K562 (cell line): ENCODE measurements at regions not wholly inside any gene's neighbourhood (a gene's known extent, or its start where the extent isn't known, plus 50 kb on each side); places are given as distances from the start of the nearest gene placed in this dataset.

Source experiments
- ATAC-seq: fragments of 200-7000 bp; cut with Tn5 transposase; 3 replicates; pipeline ENCODE4 v1.9.1; 2020; ENCODE audit warnings: moderate library complexity
- BruUV-seq: library from RNA; stranded (reverse); fragments of 400-500 nt; replicated peaks from 2 replicates; lab custom pipeline; 2021; lab: Mats Ljungman, UMichigan
- CTCF ChIA-PET: fragments of 300-600 bp; formaldehyde crosslinking; extraction: SDS; loops from one replicate; lab custom pipeline; 2021; ENCODE audit warnings: low intra/inter-chr PET ratio; lab: Yijun Ruan, JAX
- POLR2A ChIA-PET: fragments of 300-600, 350-650 bp; sonication (Branson Sonifier 250); formaldehyde crosslinking; extraction: SDS; loops from one replicate; lab custom pipeline; 2021; ENCODE audit warnings: antibody characterized with exemption, inconsistent platforms; lab: Yijun Ruan, JAX
- DNase-seq, 4 experiments: peaks; one replicate each; pipeline versions ENCODE4 v3.0.0 to v3.0.0-alpha.2; 2011 to 2018; ENCODE audit warnings: low spot score in 3 of 4, mixed read lengths in 3 of 4; ENCODE audit errors: extremely low read depth in 1 of 4
- FAIRE-seq: peaks from 2 replicates; lab custom pipeline; 2011; peaks lifted over from hg19 to GRCh38; lab: Jason Lieb, UNC
- H2AFZ ChIP-seq: 2 replicates; pipeline ENCODE4 v1.6.0; 2011; ENCODE audit warnings: low read depth, low read length, control low read depth, inconsistent platforms
- H3K27ac ChIP-seq: fragments of 200-600 bp; 3 replicates; pipeline ENCODE4 v1.8.0; 2011; ENCODE audit warnings: low read depth, mild to moderate bottlenecking, control low read depth, inconsistent platforms, low read length, moderate library complexity, mixed read lengths; ENCODE audit errors: extremely low read depth
- H3K27me3 ChIP-seq, 2 experiments: fragments of 300-600 bp in 1 of 2; 2 replicates in 1 of 2; 3 replicates in 1 of 2; pipeline versions ENCODE4 v1.6.0 to v1.8.0; 2011; ENCODE audit warnings: inconsistent platforms in 2 of 2, low read length in 2 of 2, mild to moderate bottlenecking in 1 of 2, mixed read lengths in 1 of 2, moderate library complexity in 1 of 2; ENCODE audit not compliant: control insufficient read depth in 2 of 2, insufficient read depth in 2 of 2
- H3K36me3 ChIP-seq: fragments of 300-600 bp; 3 replicates; pipeline ENCODE4 v1.8.0; 2011; ENCODE audit warnings: mild to moderate bottlenecking, low read length, inconsistent platforms; ENCODE audit not compliant: control insufficient read depth, insufficient read depth
- H3K4me1 ChIP-seq, 2 experiments: fragments of 200-600 bp in 1 of 2; replicated peaks in 1 of 2; 2 replicates in 1 of 2; 3 replicates in 1 of 2; pipeline versions ENCODE4 v1.5.1 to v1.8.0; 2011; ENCODE audit warnings: inconsistent platforms in 2 of 2, low read length in 2 of 2, mild to moderate bottlenecking in 1 of 2, mixed read lengths in 1 of 2, moderate library complexity in 1 of 2; ENCODE audit not compliant: control insufficient read depth in 2 of 2, insufficient read depth in 2 of 2
- H3K4me2 ChIP-seq: 2 replicates; pipeline ENCODE4 v1.6.1; 2011; ENCODE audit warnings: low read length, control low read depth, inconsistent platforms, mixed read lengths; ENCODE audit not compliant: insufficient read depth
- H3K4me3 ChIP-seq: fragments of 200-600 bp; sonication (generic), shearing (Covaris generic); 2 replicates; pipeline ENCODE4 v1.5.1; 2016; ENCODE audit warnings: control low read depth, inconsistent platforms
- H3K79me2 ChIP-seq: fragments of 200-600 bp; 3 replicates; pipeline ENCODE4 v1.8.0; 2011; ENCODE audit warnings: low read length, inconsistent platforms; ENCODE audit not compliant: control insufficient read depth, insufficient read depth
- H3K9ac ChIP-seq, 2 experiments: 2 replicates each; pipeline versions ENCODE4 v1.6.0 to v1.6.1; 2011; ENCODE audit warnings: low read depth in 2 of 2, low read length in 2 of 2, control low read depth in 1 of 2, inconsistent platforms in 1 of 2, mild to moderate bottlenecking in 1 of 2, mixed read lengths in 1 of 2; ENCODE audit not compliant: insufficient read depth in 1 of 2
- H3K9me1 ChIP-seq: one replicate; pipeline ENCODE4 v1.6.0; 2011; ENCODE audit warnings: inconsistent platforms, mild to moderate bottlenecking, low read length, moderate library complexity; ENCODE audit not compliant: control insufficient read depth, insufficient read depth
- H3K9me3 ChIP-seq: replicated peaks from 2 replicates; pipeline ENCODE4 v1.5.1; 2011; ENCODE audit warnings: low read depth, low read length, inconsistent platforms; ENCODE audit not compliant: control insufficient read depth, insufficient read depth
- H4K20me1 ChIP-seq: replicated peaks from 2 replicates; pipeline ENCODE4 v1.6.1; 2011; ENCODE audit warnings: low read length, inconsistent platforms, mixed read lengths; ENCODE audit not compliant: control insufficient read depth, insufficient read depth
- ARNT ChIP-seq, 2 experiments: fragments of 450-650 bp; IDR thresholded peaks; 2 replicates each; pipeline ENCODE4 v1.6.1; 2016; ENCODE audit warnings: mild to moderate bottlenecking in 1 of 2
- HMGN3 ChIP-seq: IDR thresholded peaks from 2 replicates; pipeline ENCODE4 v1.6.1; 2011; ENCODE audit warnings: borderline replicate concordance, low read depth, mild to moderate bottlenecking, mixed read lengths, low read length; ENCODE audit not compliant: insufficient read length; ENCODE audit errors: extremely low read depth
- HNRNPK ChIP-seq: fragments of 200-400 bp; formaldehyde crosslinking; IDR thresholded peaks from one replicate; pipeline ENCODE4 v1.6.1; 2018; ENCODE audit warnings: mild to moderate bottlenecking, low read depth, low read length; ENCODE audit not compliant: poor library complexity, severe bottlenecking
- KDM2B ChIP-seq: fragments of 250-450 bp; sonication (Bioruptor Pico); IDR thresholded peaks from 2 replicates; pipeline ENCODE4 v1.8.0; 2021; ENCODE audit warnings: mild to moderate bottlenecking, moderate library complexity
- KLF16 ChIP-seq: IDR thresholded peaks from 2 replicates; pipeline ENCODE4 v1.6.1; 2016; ENCODE audit warnings: antibody characterized with exemption
- MCM3 ChIP-seq: fragments of 450-650 bp; IDR thresholded peaks from 2 replicates; pipeline ENCODE4 v1.6.1; 2016
- MEF2D ChIP-seq: conservative IDR thresholded peaks from 2 replicates; pipeline ENCODE4 v1.6.1; 2016; ENCODE audit warnings: low read depth, missing genetic modification characterization, missing compliant biosample characterization
- NBN ChIP-seq: fragments of 450-650 bp; IDR thresholded peaks from 2 replicates; pipeline ENCODE4 v1.6.1; 2016; ENCODE audit warnings: low read depth, mild to moderate bottlenecking
- SAFB ChIP-seq: fragments of 200-400 bp; formaldehyde crosslinking; IDR thresholded peaks from 2 replicates; pipeline ENCODE4 v1.6.1; 2017; ENCODE audit warnings: low read depth, low read length, borderline replicate concordance
- SIX5 ChIP-seq, 2 experiments: IDR thresholded peaks; 2 replicates each; pipeline ENCODE4 v1.6.1; 2011; ENCODE audit warnings: low read length in 2 of 2, borderline replicate concordance in 1 of 2, low read depth in 1 of 2, mild to moderate bottlenecking in 1 of 2, moderate library complexity in 1 of 2; ENCODE audit not compliant: insufficient read depth in 1 of 2
- SMC3 ChIP-seq: conservative IDR thresholded peaks from 2 replicates; pipeline ENCODE4 v1.6.1; 2011; ENCODE audit warnings: low read depth, low read length, improper control_type of control experiment; ENCODE audit not compliant: insufficient read depth
- ZNF23 ChIP-seq: fragments of 250-450 bp; sonication (Bioruptor Pico); IDR thresholded peaks from 2 replicates; pipeline ENCODE4 v1.4.0; 2020; ENCODE audit warnings: mild to moderate bottlenecking
- ZNF239 ChIP-seq: fragments of 250-450 bp; sonication (Bioruptor Pico); IDR thresholded peaks from 2 replicates; pipeline ENCODE4 v1.4.0; 2020; ENCODE audit warnings: mild to moderate bottlenecking
- WGBS: fragments of 100-300 bp; shearing (Covaris generic); methylation state at CpG from one replicate; pipeline ENCODE4 v1.1.6; 2016; ENCODE audit warnings: low coverage, mixed read lengths; ENCODE audit not compliant: insufficient coverage; ENCODE audit errors: missing lambda C conversion rate; 5-methylcytosine and 5-hydroxymethylcytosine counted together
- in situ Hi-C: fragments of 300-500 bp; cut with MboI; formaldehyde crosslinking; loops from 4 replicates; pipeline ENCODE4 v1.15.0; 2018; ENCODE audit warnings: inconsistent platforms, mixed read lengths
- intact Hi-C: fragments of 100-400 bp; cut with micrococcal nuclease; formaldehyde crosslinking; loops from 2 replicates; pipeline ENCODE4 v1.14.2; 2022
- TF ChIP-seq, protein P1 (sequence below): sonication (generic); IDR thresholded peaks from 2 replicates; pipeline ENCODE4 v1.6.1; 2016

DNA sequence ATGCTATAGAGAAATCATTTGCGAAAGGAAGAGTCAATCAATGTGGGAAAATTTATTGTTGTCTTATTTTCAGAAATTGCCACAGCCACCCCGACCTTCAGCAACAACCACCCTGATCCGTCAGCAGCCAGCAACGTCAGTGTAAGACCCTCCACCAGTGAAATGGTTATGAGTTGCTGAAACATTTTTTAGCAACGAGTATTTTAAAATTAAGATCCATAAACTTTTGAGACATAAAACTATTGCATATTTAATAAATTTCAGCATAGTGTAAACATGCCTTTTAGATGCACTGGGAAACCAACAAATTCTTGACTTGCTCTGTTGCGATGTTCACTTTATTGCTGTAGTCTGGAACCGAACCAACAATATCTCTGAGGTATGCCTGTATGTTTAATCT, 887.9 kb downstream of the DCDC2C start:
- intact Hi-C loops, result no loop called here
- no TSS peak for BruUV-seq
- no peaks in the 10 kb centered on the region for H3K36me3 ChIP-seq
- no peak overlapping the region for H2AFZ ChIP-seq
- H3K4me1 ChIP-seq, result no peaks in the 10 kb centered on the region
- H3K4me3 ChIP-seq, result no peak overlapping the region
- in situ Hi-C loops, result no loop called here
- CTCF ChIA-PET, result no interaction called here
- H3K27ac ChIP-seq, result no peak overlapping the region
- no peak for DNase-seq
- no peak for ATAC-seq
- no peak for FAIRE-seq
- H3K4me2 ChIP-seq, result no peak overlapping the region
- no peak for TF ChIP-seq ZNF239 (CRISPR knock-in tag)
- TF ChIP-seq HMGN3, result no peak
- TF ChIP-seq, protein P1, sequence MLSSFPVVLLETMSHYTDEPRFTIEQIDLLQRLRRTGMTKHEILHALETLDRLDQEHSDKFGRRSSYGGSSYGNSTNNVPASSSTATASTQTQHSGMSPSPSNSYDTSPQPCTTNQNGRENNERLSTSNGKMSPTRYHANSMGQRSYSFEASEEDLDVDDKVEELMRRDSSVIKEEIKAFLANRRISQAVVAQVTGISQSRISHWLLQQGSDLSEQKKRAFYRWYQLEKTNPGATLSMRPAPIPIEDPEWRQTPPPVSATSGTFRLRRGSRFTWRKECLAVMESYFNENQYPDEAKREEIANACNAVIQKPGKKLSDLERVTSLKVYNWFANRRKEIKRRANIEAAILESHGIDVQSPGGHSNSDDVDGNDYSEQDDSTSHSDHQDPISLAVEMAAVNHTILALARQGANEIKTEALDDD, result no peak
- no peak for TF ChIP-seq HNRNPK
- no peak for TF ChIP-seq SMC3
- TF ChIP-seq SAFB, result no peak
- TF ChIP-seq KLF16, result no peak
- TF ChIP-seq NBN, result no peak
- TF ChIP-seq MCM3, result no peak
- no peak for TF ChIP-seq ARNT (IDR thresholded peaks at IDR 0.05)
- no peak for TF ChIP-seq MEF2D (tag)
- TF ChIP-seq ZNF23 (CRISPR knock-in tag), result no peak
- TF ChIP-seq SIX5 (IDR thresholded peaks at IDR 0.05; ENCODE audit: borderline replicate concordance in 1 of 2, insufficient read depth in 1 of 2, low read depth in 1 of 2, low read length in 2 of 2), result no peak
- no peak for TF ChIP-seq KDM2B (CRISPR knock-in tag)
- H3K27me3 ChIP-seq, result no peaks in the 10 kb centered on the region
- WGBS, result 2% methylated on average over 7 of the region's 7 CpGs
- H4K20me1 ChIP-seq, result no peaks in the 10 kb centered on the region
- H3K9ac ChIP-seq, result no peak overlapping the region
- 0 out of 2 replicates have a peak, but pooled peaks cover 2% of the 10 kb centered on the region for H3K9me3 ChIP-seq
- POLR2A ChIA-PET, result no interaction called here
- H3K9me1 ChIP-seq, result no peaks in the 10 kb centered on the region
- H3K79me2 ChIP-seq, result no peaks in the 10 kb centered on the region
